ENCODE measurements at regions not wholly inside any gene's neighbourhood (a gene's known extent, or its start where the extent isn't known, plus 50 kb on each side); places are given as distances from the start of the nearest gene placed in this dataset.

- TF ChIP-seq CTCF (conservative IDR thresholded peaks at IDR 0.05; ENCODE audit: control insufficient read depth, insufficient read depth, low read depth, low read length), result no peak
- H3K4me3 ChIP-seq (ENCODE audit: control insufficient read depth, low read depth, low read length), result no peak overlapping the region
- DNase-seq (ENCODE audit: low read depth), result no peak
Observed at GRCh38 chr1:181160322-181160721, 71.8 kb downstream of the IER5 start.

- DNase-seq (ENCODE audit: low read depth), result no peak
- TF ChIP-seq CTCF (conservative IDR thresholded peaks at IDR 0.05; ENCODE audit: control insufficient read depth, insufficient read depth, low read depth, low read length), result no peak
- no peak overlapping the region for H3K4me3 ChIP-seq (ENCODE audit: control insufficient read depth, low read depth, low read length)
Observed at GRCh38 chr1:181160998-181161870, 72.7 kb downstream of the IER5 start.

GRCh38 chr1:181163662-181164061 lies 75.2 kb downstream of the IER5 start:
- DNase-seq (ENCODE audit: low read depth), result no peak
- H3K4me3 ChIP-seq (ENCODE audit: control insufficient read depth, low read depth, low read length), result no peak overlapping the region
- no peak for TF ChIP-seq CTCF (conservative IDR thresholded peaks at IDR 0.05; ENCODE audit: control insufficient read depth, insufficient read depth, low read depth, low read length)

- peak; percentile 95 for TF ChIP-seq CTCF (conservative IDR thresholded peaks at IDR 0.05; ENCODE audit: control insufficient read depth, insufficient read depth, low read depth, low read length)
- H3K4me3 ChIP-seq (ENCODE audit: control insufficient read depth, low read depth, low read length), result no peak overlapping the region
- peak; percentile 78 for DNase-seq (ENCODE audit: low read depth)
Observed at GRCh38 chr1:181166377-181167196, 78.1 kb downstream of the IER5 start.

GRCh38 chr1:181169281-181169865 lies 80.9 kb downstream of the IER5 start:
- no peak for TF ChIP-seq CTCF (conservative IDR thresholded peaks at IDR 0.05; ENCODE audit: control insufficient read depth, insufficient read depth, low read depth, low read length)
- no peak overlapping the region for H3K4me3 ChIP-seq (ENCODE audit: control insufficient read depth, low read depth, low read length)
- no peak for DNase-seq (ENCODE audit: low read depth)

GRCh38 chr1:181170194-181170593 lies 81.7 kb downstream of the IER5 start:
- no peak for TF ChIP-seq CTCF (conservative IDR thresholded peaks at IDR 0.05; ENCODE audit: control insufficient read depth, insufficient read depth, low read depth, low read length)

More at GRCh38 chr1:181170194-181170593, 81.7 kb downstream of the IER5 start:
- H3K4me3 ChIP-seq (ENCODE audit: control insufficient read depth, low read depth, low read length), result no peak overlapping the region
- DNase-seq (ENCODE audit: low read depth), result no peak

Measured in fibroblast of mammary gland (primary cell).